ENCODE measurements at regions not wholly inside any gene's neighbourhood (a gene's known extent, or its start where the extent isn't known, plus 50 kb on each side); places are given as distances from the start of the nearest gene placed in this dataset.

GRCh38 chr9:81234924-81235610, 454.3 kb downstream of the TLE1 start:
- no peak for FAIRE-seq
- dilution Hi-C loops (cut with MboI; ENCODE audit: extremely low pct_ligation_motif_present, low sequenced_read_pairs), result no loop called here

DNA sequence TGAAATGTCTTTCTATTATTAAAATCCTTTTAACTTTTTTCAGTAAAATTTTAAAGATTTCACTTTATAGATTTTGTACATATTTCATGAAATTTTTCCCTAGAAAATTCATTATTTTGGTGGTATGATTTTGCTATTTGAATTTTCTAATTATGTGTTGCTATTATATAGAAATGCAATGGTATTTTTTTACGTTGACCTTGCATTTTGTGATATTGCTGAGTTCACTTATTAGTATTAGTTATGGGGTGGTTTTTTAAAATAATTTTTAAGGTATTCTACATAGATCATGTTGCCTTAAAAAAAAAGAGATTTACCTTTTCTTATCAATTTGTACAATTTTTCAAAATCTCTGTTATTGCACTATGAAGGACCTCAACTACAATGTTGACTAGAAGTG, 458.3 kb downstream of the TLE1 start:
- Histone ChIP-seq H3K27me3 (ENCODE audit: control insufficient read depth, extremely low read depth, insufficient read depth, low read length) (no peaks in the 10 kb centered on the region), H3K9me1 (ENCODE audit: control insufficient read depth, extremely low read depth, insufficient read depth, low read length) (no peaks in the 10 kb centered on the region), H3K9me3 (ENCODE audit: control insufficient read depth, low read depth, low read length) (no peaks in the 10 kb centered on the region), H3K9ac (ENCODE audit: control insufficient read depth, extremely low read depth, insufficient read depth, low read length) (no peak overlapping the region), H3K4me3 (ENCODE audit: control insufficient read depth in 2 of 3, extremely low read depth in 1 of 3, insufficient read depth in 2 of 3, low read depth in 1 of 3, low read length in 3 of 3) (no peak overlapping the region), H3K79me2 (ENCODE audit: control insufficient read depth, insufficient read depth, low read length) (no peaks in the 10 kb centered on the region), H4K20me1 (ENCODE audit: control insufficient read depth, extremely low read depth, insufficient read depth, low read length) (no peaks in the 10 kb centered on the region), H3K4me1 (ENCODE audit: control insufficient read depth, extremely low read depth, insufficient read depth, low read length) (no peaks in the 10 kb centered on the region), H3K4me2 (ENCODE audit: control insufficient read depth, extremely low read depth, insufficient read depth, low read depth, low read length) (no peak overlapping the region), H3K27ac (ENCODE audit: control insufficient read depth, insufficient read depth, low read length) (no peak overlapping the region), H3K36me3 (ENCODE audit: control insufficient read depth in 2 of 2, extremely low read depth in 1 of 2, insufficient read depth in 2 of 2, low read length in 2 of 2) (no peaks in the 10 kb centered on the region), H2AFZ (ENCODE audit: control insufficient read depth, low read length) (no peak overlapping the region)
- FAIRE-seq (no peak), DNase-seq (ENCODE audit: low read depth, low spot score) (no peak)
- no peak for TF ChIP-seq EZH2 (IDR thresholded peaks at IDR 0.05; ENCODE audit: low read length)
- TF ChIP-seq CTCF (optimal IDR thresholded peaks at IDR 0.05 in 1 of 3, IDR thresholded peaks at IDR 0.05 in 1 of 3, conservative IDR thresholded peaks at IDR 0.05 in 1 of 3; ENCODE audit: extremely low read depth in 1 of 3, insufficient read depth in 2 of 3, low read length in 3 of 3), result no peak
- dilution Hi-C loops (cut with MboI; ENCODE audit: extremely low pct_ligation_motif_present, low sequenced_read_pairs), result no loop called here

More at GRCh38 chr9:81234924-81235610, 454.3 kb downstream of the TLE1 start:
- no peaks in the 10 kb centered on the region for H3K79me2 ChIP-seq (ENCODE audit: control insufficient read depth, insufficient read depth, low read length)
- TF ChIP-seq EZH2 (IDR thresholded peaks at IDR 0.05; ENCODE audit: low read length), result no peak
- TF ChIP-seq CTCF (optimal IDR thresholded peaks at IDR 0.05 in 1 of 3, IDR thresholded peaks at IDR 0.05 in 1 of 3, conservative IDR thresholded peaks at IDR 0.05 in 1 of 3; ENCODE audit: extremely low read depth in 1 of 3, insufficient read depth in 2 of 3, low read length in 3 of 3), result no peak
- no peak overlapping the region for H3K27ac ChIP-seq (ENCODE audit: control insufficient read depth, insufficient read depth, low read length)
- H4K20me1 ChIP-seq (ENCODE audit: control insufficient read depth, extremely low read depth, insufficient read depth, low read length), result no peaks in the 10 kb centered on the region
- H3K36me3 ChIP-seq (ENCODE audit: control insufficient read depth in 2 of 2, extremely low read depth in 1 of 2, insufficient read depth in 2 of 2, low read length in 2 of 2), result no peaks in the 10 kb centered on the region
- no peak overlapping the region for H3K9ac ChIP-seq (ENCODE audit: control insufficient read depth, extremely low read depth, insufficient read depth, low read length)
- DNase-seq (ENCODE audit: low read depth, low spot score), result no peak
- no peaks in the 10 kb centered on the region for H3K4me1 ChIP-seq (ENCODE audit: control insufficient read depth, extremely low read depth, insufficient read depth, low read length)
- no peaks in the 10 kb centered on the region for H3K27me3 ChIP-seq (ENCODE audit: control insufficient read depth, extremely low read depth, insufficient read depth, low read length)
- no peak overlapping the region for H3K4me3 ChIP-seq (ENCODE audit: control insufficient read depth in 2 of 3, extremely low read depth in 1 of 3, insufficient read depth in 2 of 3, low read depth in 1 of 3, low read length in 3 of 3)
- no peak overlapping the region for H2AFZ ChIP-seq (ENCODE audit: control insufficient read depth, low read length)
- H3K9me1 ChIP-seq (ENCODE audit: control insufficient read depth, extremely low read depth, insufficient read depth, low read length), result no peaks in the 10 kb centered on the region
- H3K9me3 ChIP-seq (ENCODE audit: control insufficient read depth, low read depth, low read length), result no peaks in the 10 kb centered on the region
- no peak overlapping the region for H3K4me2 ChIP-seq (ENCODE audit: control insufficient read depth, extremely low read depth, insufficient read depth, low read depth, low read length)
